COR-L47 (cell line): ENCODE measurements at regions not wholly inside any gene's neighbourhood (a gene's known extent, or its start where the extent isn't known, plus 50 kb on each side); places are given as distances from the start of the nearest gene placed in this dataset.

Source experiments
- DNase-seq: peaks from one replicate; lab custom pipeline; 2025; lab: John Stamatoyannopoulos, UW

DNA sequence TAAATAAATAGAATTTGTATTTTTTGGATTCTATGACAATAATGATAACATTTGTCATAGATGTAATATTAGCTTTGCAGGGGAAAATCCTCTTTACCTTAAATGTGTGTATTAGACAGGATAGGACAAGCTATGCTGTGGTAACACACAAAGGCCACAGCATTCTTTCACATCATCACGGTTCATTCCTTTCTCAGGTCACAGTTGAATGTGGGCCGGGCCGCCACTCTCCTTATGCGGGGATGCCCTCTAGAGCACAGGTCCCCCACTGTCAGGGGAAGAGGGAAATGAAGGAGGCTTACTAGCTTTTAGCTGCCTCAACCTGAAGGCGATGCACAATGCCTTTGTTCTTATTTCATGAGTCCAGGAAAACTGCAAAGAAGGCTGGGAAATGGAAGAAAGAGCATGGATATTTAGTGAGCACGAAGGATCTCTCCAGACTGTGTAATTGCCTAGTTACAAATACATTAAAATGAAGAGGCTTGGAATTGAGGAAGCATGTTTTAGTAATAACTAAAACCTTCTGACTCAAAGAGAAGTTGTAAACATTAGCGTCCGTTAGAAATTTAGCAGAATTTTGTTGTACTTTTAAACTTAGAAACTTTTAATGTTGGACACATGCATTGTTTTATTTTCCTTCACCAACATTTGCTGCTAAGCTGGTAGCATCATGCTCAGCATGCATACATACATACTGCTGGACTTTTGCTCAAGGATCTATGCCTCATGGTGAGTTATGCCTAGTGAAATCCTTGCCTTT, 248.9 kb upstream of the FOXQ1 start:
- no peak for DNase-seq

DNA sequence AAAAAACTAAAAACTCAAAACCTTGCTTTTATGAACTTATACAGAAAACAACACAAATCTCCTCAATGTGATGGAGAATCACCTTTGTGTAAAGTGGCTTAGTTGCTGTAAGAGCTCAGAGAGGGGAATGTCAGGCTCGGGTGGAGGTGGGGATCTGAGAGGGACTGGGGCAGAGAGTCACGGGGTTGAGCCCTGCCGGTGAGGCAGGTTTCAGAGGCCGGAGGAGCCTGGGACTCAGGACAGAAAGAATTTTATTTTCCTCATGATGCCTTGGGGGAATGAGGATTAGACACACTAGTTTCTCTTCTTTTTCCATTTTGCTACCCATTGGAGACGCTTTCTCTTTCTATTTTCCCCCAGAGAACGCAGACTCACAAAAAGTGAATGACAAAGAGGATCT, 252.3 kb upstream of the FOXQ1 start:
- DNase-seq, result no peak

- DNase-seq, result no peak
Observed at GRCh38 chr6:1057490-1058135, 254.3 kb upstream of the FOXQ1 start.

GRCh38 chr6:1055015-1055921, 256.6 kb upstream of the FOXQ1 start:
- DNase-seq, result no peak

DNA sequence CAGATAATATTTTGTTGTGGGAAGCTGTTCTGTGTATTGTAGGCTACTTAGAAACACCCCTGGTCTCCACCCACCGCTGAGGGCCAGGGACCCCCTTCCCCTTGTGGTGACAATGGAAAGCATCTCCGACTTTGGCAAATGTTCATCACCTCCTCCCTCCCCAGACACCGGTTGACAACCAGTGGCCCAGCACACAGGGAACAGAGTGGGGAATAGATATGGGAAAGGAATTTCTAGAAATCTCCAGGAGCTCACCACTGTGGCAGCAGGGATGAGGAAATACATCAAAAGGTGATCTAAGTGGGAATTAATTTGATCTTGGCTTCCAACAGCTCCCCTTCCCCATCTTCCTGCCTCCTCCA, 257.3 kb upstream of the FOXQ1 start:
- DNase-seq, result no peak

- DNase-seq, result no peak
Observed at GRCh38 chr6:1053586-1053985, 258.3 kb upstream of the FOXQ1 start.

DNA sequence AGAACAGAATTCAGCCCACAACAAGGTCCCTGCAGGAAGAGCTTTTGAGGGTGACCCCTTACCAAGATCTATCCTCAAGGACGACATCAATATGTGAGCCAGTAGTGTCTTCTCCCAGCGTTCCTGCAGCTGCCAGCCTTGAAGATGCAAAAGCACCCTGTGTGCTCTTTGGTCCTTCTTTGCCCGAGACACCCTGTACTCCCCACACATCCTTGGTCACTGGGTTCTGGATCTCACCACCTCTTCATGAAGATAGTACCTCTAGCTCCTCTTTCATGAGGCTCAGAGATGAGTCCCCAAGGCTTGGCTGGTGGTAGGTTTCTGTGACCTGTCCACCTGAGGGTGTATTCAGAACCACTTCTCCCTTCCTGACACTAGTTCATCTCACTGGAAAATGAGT, 259.6 kb upstream of the FOXQ1 start:
- no peak for DNase-seq

DNA sequence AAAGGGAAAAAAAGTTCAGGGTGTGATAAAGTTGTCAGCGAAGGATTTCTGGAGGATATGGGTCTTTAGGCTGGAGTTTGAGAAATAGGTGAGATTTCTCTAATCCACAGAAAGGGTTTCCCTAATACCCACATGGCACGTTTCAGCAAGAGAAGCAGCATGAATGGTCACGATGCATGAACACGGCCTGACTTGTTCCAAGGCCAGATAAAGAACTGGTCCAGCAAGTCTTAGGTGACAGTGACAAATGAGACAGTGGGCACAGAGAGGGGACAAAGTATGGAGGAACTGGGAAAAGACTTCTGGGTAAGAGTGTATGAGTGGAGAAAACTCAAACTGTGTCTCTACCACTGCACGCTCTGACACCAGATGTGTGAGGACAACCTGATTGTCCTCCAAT, 262.0 kb upstream of the FOXQ1 start:
- DNase-seq, result no peak

GRCh38 chr6:1049170-1049569, 262.7 kb upstream of the FOXQ1 start:
- DNase-seq, result no peak

DNA sequence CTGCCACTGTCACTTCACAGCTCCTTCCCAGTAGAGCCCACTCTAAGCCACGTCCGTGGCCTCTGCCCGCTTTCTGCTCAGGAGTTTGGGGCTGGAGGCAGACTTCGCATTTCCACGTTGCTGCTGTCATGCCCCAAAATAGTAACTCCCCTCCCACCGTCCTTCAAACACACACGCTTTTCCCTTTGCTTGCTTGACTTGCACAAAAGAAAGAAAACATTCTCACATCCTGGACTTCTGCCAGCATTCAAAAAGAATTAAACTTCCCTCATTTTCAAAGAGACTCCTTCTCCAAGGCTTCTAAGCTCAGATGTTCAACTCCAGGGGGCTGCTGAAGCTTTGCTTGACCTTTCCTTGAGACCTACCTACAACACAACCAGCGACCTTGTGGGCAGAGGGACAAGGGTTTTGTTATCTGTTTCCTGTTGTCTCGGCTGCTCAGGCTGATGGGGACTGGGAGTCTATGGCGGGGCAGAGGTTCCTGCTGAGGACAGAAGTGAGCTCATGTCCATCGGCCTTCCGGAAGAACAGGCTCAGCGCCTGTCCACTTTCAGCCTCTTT, 263.8 kb upstream of the FOXQ1 start:
- no peak for DNase-seq

DNA sequence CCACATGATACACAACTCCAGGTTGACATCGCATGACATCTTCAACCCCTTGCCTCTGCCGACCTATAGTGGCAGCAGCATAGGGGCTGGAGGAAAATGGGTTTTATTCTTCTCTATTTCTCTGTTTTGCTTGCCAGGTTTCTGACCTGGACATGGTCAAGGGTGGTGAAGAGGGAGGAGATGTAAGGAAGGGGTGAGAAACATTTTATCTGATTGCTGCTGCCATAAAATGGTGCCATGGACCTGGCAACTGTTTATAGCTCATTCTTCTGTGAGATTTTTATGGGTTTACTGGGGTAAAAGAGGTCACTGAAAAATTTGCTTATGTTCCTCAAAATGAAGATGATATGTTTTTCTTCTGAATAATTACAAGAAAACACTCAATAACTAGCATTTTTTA, 266.7 kb upstream of the FOXQ1 start:
- DNase-seq, result no peak

- DNase-seq, result no peak
Observed at GRCh38 chr6:1044040-1044836, 267.7 kb upstream of the FOXQ1 start.

DNA sequence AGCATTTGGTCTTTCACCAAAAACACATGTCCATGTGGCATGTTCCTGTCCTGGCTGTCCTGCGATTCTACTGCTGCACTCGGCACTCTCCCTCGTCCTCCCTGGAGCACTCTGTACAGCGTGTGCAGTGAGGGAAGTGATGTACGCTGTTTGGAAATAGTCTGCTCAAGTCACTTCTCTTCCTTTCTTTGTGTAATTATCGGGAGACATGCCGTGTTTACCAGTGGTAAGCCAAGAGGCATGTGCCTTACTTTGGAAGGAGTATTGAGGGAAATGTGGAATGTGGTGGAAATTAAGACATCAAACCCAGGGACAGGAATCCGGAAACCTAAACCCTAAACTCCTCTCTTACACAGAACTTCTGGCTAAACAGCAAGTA, 268.5 kb upstream of the FOXQ1 start:
- no peak for DNase-seq

GRCh38 chr6:1042583-1043457, 269.1 kb upstream of the FOXQ1 start:
- DNase-seq, result no peak

DNA sequence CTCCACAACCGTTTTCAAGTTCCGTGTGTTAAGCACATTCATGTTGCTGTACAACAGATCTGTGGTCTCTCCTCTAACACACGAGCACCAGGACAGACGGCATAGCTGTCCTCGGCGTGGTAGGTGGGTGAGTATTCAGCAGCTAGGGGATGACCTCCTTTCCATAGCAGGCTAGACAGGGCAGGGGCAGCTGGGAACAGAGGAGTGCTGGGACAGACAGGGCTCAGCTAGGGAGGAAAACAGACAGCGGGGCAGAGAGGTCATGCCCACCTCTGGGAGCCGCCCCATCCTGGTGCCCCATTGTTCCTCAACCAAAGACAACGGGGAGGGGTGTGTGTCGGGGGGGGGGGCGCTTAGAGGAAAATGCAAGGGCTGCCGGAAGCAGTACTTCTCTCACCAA, 271.5 kb upstream of the FOXQ1 start:
- DNase-seq, result no peak

DNA sequence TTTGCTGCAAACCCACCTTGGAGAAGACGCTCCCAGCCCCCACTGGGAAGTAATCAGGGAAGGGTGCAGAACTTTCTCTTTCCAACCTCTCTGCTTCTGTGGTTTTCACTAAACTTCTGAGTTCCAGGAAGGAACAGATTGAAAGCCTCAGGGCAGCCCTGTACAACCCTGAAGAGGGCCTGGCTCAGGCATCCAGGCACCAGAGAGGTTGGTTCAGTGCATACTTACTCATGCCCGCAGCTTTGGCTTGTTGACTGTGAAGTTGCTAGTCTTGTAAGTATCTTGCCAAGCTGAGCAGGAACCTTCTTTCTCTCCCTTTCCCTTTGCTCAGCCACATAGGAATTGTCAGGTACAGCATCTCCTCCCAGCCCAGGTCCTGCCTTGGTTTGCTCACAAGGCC, 272.2 kb upstream of the FOXQ1 start:
- DNase-seq, result no peak

GRCh38 chr6:1039191-1039590, 272.7 kb upstream of the FOXQ1 start:
- no peak for DNase-seq

DNA sequence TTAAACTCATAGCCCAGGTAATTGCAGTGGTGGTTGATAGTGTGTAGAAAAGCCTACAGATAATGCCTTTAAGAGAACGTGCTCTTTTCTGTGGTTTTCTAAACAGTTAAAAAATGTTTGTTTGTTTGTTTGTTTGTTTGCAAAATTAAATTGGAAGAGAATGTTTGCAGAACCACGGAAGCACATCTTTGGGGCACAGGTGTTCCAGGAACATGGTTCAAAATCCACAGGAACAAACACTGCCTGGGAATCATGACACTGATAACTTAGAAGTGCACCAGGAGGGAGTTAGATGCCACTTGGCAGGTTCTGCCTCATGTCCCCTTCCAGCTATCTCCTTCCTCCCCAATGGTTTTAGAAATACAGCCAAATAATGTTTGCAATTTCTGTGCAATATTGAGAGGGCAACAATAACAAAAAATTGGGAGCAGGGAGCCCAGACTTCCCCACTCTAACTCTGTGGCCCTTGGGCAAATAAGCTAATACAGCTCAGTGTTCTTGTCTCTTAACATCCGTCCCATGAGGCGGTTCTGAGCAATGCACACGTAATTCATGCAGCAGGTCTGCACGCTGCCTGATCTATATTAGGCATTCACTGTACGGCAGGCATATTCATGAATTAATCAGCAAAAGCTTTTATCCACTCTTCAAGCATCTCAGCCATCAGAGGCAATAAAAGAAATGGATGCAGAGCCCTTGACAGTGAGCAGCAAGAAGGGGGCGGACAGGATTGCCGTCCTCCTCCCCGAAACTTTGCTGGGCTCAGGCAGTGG, 274.3 kb upstream of the FOXQ1 start:
- DNase-seq, result no peak

DNA sequence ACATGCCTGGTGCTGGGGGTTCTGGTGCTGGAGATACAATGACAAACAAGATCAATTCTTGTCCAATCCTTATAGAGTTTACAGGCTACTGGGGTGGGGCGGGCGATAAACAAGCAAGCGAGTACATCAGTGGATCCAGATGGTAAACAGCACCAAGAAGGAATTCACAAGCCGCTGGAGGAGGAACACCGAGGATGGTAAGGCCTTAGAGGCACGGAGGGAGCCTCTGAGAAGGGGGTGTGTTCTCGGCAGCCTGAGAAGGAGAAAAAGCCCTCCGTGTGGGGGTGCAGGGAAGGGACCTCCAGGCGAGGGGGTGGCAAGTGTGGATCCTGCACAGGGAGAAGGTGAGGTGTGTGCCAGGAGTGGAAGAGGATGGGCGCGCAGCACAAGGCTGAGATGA, 276.5 kb upstream of the FOXQ1 start:
- no peak for DNase-seq

- DNase-seq, result no peak
Observed at GRCh38 chr6:1031720-1032119, 280.2 kb upstream of the FOXQ1 start.
